H4 (cell line): ENCODE measurements at regions not wholly inside any gene's neighbourhood (a gene's known extent, or its start where the extent isn't known, plus 50 kb on each side); places are given as distances from the start of the nearest gene placed in this dataset.
A peak's percentile ranks its signal among the peaks of the same experiment; 100 is the strongest.

Source experiments
- DNase-seq: peaks from one replicate; pipeline ENCODE4 v3.0.0-alpha.2; 2015; ENCODE audit warnings: low spot score

DNA sequence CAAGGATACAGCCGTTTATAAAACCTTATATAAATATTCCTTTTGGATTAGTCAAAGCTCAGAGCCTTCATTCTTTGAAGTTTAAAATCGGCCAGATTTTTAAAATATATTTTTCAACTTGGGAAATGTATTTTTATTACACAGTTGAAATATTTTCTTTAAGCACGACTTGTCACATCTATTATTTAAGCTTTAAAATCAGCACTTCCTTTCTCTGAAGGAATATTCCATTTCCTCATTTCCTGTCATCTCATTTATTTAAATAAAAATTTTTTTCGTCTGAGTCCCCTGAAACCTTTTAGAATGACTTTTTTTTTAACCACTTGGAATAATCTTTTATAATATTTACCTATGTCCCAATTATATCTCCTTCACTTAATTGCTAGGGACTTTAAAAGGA is 107.5 kb upstream of the PDE3A start:
- no peak for DNase-seq

DNA sequence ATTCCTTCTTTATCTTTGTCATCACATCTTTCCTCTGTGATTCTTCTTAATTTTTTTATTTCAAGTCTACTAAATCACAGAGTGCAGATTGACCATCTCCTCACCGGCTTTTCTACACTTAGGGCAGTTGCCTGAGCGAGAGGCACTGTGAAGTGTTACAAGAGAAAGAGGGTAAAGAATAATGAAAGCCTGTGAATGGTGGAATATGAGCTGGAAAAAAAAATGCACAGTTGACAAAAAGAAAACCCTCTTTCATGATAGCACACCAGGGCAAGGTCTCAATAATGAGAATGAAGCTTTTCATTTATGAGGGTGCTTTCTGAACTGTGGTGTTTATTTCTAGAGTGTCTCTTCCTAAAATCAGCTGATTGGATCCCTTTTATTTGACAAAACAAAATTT is 106.2 kb upstream of the PDE3A start:
- DNase-seq, result no peak

DNA sequence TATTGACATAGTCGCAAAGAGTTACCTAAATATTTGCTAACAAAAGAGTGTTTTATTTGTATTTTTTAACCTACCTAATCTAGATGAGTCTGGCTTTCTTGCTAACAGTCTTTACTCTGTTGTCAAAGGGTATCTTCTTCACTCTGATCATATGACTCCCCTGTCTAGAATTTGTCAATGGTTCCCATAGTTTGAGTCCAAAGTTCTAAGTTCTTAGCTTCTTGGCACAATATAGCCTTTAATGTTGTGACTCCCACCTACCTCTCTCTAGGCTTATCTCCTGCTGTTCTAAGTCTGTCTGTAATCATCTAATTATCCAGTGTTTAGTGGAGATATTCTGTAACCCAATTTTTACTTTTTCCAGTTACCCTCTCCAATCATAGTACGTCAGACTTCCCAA is 104.3 kb upstream of the PDE3A start:
- no peak for DNase-seq

DNA sequence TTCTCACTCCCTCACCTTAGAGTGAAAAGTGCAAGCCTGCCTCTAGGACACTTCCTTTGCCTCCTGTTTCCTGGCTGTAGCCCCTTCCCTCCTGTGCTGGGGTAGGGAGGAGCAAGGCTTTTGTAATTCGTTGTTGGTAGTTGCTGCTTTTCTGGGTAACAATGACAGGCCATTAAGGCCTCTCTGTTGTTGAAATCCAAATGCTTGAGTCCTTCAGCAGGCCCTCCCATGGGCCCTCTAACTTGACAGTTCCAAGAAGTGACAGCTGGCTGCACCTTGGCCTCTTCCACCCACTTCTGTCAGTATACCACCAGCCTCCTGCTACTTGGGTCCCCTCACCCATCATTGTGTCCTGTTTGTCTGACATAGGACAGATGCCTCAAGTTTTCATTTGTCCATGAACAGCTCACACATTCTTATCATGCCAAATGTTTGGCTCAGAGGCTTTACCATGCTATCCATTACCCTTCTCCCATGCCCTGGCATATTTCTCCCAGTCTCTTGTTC is 103.7 kb upstream of the PDE3A start:
- DNase-seq, result no peak

DNA sequence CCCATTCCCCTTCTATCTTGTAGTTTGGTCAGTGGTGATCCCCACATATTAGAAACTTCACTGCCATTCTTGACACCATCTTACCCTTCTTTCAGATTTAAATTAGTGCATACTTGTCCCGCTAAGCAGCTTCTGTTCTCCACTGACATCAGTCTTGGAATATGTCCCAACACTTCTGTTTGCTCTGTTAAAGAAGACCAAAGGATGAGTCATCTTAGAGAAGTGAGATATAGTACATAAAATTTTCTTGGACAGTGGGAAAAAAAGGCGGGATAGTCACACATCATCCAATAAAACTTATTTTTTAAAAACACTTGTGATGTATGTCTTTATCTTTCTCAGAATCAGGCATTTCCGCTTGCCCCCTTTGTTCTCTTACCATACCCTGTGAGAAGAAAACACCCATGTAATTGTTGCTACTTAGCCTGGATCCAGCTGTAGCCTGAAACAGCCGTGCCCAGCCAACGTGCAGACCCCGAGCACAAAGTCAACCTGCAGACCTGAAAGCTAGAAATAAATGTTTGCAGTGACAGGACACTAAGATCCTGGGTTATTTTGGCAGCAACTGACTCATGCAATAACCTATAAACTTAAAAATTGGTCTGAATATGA is 100.1 kb upstream of the PDE3A start:
- peak; percentile 14 for DNase-seq

DNA sequence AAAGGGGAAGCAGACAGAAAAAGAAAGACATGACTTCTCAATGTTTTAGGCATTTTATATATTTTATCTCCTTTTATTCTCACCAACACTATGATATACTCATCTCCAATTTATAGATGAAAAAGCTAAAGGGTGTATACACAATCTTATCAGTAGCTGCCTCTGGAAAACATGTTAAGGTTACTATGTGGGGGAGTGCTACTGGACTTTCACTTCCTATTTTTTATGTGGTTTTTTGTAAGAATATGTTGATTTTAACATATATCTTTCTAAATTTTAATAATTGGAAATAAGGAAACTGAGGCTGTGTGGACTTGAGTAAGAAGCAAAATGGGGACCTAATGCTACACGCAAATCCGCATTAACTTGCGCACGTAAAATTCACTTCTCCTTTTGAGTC is 99.6 kb upstream of the PDE3A start:
- DNase-seq, result no peak

DNA sequence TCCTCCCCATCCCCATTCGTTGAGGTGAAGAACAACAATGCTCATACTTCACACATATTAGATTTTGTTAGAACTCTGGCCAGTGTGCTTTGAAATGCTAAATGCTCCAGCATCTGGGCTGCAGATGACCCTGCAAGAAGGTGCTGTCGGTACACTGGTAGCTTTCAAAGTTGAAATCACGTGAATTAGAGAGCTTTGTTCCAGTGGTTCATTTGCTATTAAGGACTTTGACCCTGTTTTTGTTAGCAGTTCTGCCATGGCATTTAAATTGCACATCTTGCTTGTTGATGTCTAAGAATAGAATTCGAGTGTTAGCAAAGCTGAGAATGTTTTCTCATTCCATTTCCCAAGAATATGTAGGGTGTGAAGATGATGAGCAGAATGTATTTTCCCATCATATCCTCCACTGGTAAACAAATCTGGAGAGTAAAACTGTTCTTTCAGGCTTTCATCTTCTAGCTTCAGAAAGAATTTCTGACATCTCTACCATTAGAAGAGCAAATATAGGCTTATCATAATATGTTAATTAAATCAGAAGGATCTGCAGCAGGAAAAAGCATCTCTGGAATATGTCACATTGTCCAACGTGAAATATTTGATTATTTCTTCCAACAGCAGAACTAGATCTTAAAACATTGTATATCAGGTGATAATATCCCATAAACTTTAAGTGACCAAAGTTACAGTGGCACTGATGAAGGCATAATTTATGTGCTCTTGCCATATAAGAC is 98.8 kb upstream of the PDE3A start:
- no peak for DNase-seq

DNA sequence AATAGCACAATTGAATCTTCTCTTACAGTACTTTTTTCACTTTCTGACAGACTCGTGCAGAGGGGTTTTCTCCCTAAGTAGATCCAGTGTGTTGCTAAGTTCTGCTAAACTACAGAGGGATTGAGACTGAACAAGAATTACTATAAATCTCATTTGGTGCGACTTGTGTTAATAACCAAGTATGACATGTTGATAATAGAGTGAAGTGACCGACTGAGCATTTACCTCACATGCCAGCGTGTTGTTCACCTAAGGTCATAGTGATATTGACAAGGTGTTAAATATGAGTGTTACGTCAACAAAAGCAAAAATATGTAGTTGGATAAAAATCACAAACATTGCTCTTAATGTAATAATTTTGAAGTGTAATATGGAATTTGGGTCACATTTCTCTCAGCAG is 97.8 kb upstream of the PDE3A start:
- no peak for DNase-seq

DNA sequence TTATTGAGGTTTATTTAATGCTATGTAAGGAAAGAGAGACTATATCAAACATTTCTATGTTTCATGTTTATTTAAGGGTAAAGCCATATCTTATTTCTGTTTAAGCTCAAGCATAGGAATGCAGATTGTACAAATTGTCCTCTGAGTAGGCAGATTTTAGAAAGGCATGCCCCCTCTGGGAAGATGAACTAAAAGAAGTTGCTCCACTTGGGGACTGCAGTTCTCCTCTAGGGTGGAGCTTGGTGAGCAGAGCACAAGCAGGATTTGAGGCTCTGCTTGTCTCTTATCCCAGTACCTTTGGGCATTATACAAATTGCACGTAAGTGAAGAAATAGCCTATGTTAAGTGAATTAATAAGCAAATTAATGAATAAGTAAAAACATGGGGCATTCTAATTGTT is 96.2 kb upstream of the PDE3A start:
- DNase-seq, result no peak

DNA sequence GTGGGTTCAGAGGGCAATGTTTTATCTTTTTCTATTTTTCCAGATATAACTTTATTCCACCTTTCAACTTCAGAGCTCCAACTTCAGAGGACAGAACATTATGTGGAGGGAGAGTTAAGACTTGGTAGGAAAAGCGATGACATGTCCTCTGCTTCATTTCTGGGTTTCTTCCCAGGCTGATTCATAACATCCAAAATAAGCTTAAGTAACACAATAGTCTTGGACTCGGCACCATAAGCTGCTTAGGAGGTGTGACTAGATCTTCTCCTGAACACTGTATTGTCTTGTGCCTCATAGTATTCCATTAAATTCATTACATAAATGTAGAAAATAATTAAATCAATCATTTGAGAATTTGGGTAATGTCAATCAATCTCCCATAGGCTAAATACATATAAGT is 95.5 kb upstream of the PDE3A start:
- no peak for DNase-seq

DNA sequence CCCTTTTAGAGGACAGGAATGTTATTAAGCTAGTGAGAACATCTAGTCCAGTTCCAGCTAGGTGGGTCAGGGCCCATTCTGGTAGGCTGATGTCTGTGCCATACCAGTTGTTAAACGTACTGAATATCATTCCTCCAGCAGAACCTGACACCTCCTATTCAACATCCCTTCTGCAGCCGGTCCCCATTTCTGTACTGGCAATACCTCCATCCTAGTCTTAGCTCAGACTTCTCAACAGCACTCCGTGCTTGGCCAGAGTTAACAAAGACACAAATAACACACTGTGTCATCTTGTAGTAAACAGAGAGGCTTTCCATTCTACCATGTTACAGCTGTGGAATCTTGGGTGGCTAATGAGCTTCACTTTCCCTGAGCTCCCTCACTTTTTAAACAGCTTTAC is 94.3 kb upstream of the PDE3A start:
- DNase-seq, result no peak

DNA sequence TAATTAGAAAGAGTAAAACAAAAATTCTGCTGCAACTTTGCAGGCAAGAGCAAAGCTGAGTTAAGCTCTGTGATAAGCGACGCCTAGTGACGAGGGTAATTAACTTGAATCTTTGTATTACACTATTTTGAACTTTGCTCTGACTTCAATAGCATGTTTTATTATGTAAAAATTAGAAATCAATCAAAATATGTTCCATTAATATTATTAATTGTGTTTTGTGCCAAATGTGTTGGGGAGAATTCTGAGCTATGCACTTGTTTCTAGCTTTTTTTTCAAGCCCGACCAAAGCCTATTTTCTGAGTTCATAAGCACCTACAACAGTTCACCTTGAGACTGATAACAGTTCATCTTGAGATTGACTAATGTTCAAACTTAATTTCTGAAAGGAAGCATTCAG is 90.1 kb upstream of the PDE3A start:
- DNase-seq, result no peak

DNA sequence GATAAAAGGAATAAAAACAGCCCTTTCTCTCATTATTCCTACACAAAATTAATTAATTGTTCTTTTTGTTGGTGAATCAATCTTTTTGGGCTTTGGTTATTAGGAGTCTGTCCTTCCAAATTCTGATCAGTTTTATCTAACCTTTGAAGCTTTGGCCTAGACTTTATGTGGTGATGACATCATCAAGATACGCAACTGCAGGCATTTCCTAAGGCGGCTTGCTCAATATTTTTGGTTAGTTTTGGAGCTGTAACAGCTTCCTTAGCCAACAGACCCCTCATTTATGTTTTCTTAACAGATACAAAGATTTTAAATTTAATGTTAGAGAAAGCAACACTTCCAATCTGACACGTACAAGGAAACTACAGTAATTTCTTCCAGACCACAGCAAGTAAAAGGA is 87.8 kb upstream of the PDE3A start:
- no peak for DNase-seq

DNA sequence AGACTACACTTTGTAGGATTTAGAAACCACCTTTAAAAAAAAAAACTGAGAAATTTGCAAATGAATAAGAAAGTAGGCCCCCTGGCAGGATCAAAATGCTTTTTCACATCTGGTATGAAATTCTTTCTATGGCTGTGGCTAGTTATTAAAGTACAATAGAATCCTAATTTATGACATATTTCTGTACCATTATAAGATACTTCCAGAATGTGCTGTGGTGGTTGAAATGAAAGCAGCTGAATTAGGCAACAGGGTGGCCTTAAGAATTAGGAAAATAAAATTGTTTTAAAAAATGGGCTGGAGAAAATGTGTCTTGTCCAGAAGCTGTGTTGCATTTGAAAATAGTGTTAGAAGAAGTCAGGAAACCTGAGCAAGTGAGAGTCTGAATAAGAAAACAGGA is 85.9 kb upstream of the PDE3A start:
- no peak for DNase-seq

DNA sequence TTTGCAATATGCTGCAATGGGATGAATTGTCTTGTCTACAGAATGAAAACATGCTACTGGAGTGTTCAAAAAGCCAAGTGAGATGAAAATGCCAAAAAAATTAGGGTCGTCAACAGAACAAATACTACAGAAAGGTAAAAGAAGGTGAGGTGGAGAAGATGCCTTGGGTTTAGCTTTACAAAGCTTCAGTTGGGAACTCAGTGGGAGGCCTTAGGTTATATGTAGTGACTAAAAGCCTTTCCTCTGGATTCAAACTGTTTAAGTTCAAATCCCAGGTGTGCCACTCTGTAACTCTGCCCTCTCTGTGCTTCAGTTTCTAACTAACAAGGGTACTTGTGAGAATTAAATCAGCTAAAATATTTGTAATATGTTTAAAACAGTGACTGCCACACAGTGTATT is 84.9 kb upstream of the PDE3A start:
- DNase-seq, result no peak

DNA sequence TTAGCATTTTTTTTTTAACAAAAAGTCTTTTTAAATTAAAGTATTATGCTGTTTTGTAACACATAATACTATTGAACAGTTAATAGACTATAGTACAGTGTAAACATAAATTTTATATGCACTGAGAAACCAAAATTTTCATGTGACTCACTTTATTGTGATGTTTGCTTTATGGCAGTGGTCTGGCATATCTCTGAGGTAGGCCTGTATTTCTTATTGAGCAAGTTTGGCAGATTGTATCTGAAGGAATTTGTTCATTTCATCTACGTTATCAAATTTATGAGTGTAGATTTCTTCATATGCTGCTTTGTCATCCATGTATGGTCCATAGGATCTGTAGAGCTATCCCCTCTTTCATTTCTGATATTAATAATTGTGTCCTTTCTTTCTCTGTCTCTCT is 78.8 kb upstream of the PDE3A start:
- DNase-seq, result no peak

DNA sequence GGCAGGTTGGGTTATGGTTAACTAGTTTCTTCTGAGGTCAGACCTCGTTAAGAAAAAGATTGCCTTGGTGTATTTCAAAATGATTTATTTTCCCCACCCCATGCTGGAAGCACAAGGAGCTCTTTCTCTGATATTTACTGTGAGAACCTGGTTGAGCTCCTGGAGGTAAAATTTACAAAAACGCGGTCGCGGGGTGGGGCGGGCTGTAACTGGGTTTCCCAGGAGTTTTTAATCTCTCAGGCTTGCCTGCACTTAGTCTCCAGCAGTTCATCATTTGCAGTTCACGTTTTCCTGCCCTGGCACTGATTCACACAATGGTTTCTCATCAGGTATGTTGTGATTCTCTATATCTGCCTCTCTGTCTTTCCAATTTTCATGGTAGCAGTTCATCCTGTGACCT is 67.9 kb upstream of the PDE3A start:
- no peak for DNase-seq

DNA sequence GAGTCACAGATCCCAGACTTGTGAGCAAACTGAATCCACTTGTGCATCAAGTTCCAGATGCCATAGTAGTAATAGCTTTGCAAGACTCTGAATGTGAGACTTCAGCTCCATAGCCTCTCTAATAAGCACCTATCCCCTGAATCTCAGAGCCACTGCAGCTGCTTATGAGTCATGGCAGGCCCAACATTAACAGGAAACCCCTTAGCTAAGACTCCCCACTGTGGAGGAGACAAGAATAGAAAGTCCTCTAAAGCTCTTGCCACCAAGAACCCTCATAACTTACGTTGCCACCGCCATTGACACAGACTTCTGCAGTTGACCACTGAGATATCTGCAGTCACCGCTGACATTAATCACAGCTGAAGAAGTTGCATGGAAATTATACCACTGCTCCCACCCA is 62.9 kb upstream of the PDE3A start:
- no peak for DNase-seq

DNA sequence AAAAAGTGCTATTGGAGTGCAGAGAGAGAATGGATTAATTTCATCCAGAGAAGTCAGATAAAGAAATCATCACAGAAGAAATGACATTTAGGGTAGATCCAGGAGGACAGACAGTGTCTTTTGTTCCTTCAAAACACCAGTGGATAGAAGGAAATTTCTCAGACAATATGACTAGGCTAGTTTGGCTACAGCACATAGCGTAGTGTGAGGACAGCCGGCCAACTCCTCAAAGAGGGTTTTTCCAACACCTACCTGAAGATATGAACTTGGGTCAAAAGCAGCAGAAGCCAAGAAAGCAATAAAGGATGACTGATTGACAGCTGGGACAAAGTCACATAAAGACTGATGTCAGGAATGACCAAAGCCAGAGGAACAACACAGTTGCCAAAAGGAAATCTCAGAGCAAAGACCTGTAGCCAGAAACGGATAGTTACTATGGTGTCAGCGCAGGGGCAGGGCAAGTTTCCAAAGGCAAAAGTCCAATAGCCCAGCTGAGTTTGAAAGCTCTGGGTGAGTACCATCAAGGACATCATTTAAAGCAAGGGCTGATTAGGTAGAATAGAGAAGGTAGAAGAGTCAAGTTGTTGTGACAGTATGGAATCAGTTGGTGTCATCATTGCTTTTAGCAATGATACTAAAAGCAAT is 58.7 kb upstream of the PDE3A start:
- no peak for DNase-seq

DNA sequence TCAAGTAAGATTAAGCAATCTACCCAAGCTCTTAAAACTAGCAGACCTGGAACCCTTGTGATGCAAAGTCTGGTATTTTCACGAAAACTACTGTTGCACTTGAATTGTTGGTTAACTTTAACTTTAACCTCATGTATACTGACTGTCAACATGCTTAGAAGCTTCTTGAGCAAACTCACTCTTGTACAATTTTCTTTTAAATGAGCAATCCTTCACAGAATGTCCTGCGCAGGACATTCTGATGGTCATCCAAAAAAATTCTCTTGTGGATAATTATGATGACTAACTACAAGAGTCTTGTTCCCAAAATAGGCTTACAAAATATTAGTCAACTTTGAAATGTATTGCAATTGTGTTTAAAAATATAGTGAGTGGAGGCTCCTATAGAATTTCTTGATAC is 54.0 kb upstream of the PDE3A start:
- DNase-seq, result no peak

DNA sequence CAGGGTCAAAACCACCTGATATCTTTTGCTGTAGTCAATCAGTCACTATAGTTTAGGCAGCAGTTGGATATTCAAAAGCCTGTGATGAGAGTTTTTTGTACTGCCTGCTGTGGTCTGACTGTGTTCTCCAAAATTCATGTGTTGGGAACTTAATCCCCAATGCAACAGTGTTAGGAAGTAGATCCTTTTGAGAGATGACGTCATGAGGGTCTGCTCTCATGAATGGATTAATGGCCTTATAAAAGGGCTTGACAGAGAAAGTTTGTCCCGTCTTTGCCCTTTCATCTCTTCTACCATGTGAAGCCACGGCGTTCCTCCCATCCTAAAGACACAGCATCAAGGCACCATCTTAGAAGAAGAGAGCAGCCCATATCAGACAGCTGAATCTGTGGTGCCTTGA is 50.8 kb upstream of the PDE3A start:
- no peak for DNase-seq
